A549 (cell line): ENCODE measurements at regions not wholly inside any gene's neighbourhood (a gene's known extent, or its start where the extent isn't known, plus 50 kb on each side); places are given as distances from the start of the nearest gene placed in this dataset.

ENCODE experiments used
- JUNB ChIP-seq: fragments of >200 bp; sonication (Bioruptor Twin); formaldehyde crosslinking; IDR thresholded peaks from 2 replicates; pipeline ENCODE4 v1.6.1; 2016
- POLR2A ChIP-seq: IDR thresholded peaks from 2 replicates; pipeline ENCODE4 v1.6.1; 2012; ENCODE audit warnings: mild to moderate bottlenecking, low read length
- ZFP36 ChIP-seq: fragments of 450-650 bp; IDR thresholded peaks from 2 replicates; pipeline ENCODE4 v1.6.1; 2014; ENCODE audit warnings: borderline replicate concordance; ENCODE audit not compliant: partially characterized antibody
- TF ChIP-seq, protein P1 (sequence below): fragments of >200 bp; sonication (Bioruptor Twin); formaldehyde crosslinking; IDR thresholded peaks from 3 replicates; pipeline ENCODE4 v1.5.1; 2016

DNA sequence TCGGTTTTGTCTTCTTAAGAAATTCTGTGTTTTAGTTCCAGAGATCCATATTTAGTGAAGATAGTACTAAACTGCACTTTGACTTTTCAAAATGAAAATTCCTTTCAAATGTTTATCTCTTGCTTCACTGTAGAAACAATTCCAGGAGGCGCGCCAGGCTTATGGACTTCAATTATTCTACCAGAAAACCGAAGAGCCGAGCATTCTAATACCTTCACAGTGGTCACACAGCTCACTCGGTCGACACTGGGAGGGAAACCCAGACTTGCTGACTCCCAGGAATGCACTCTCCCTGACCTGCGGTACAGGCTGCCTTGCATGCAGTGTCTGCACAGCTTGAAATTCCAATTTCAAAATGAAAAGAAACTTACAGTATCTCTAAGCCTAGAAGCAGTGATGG lies 119.9 kb upstream of the PIEZO2 start:
- no peak for TF ChIP-seq JUNB
- no peak for TF ChIP-seq ZFP36
- TF ChIP-seq, protein P1, sequence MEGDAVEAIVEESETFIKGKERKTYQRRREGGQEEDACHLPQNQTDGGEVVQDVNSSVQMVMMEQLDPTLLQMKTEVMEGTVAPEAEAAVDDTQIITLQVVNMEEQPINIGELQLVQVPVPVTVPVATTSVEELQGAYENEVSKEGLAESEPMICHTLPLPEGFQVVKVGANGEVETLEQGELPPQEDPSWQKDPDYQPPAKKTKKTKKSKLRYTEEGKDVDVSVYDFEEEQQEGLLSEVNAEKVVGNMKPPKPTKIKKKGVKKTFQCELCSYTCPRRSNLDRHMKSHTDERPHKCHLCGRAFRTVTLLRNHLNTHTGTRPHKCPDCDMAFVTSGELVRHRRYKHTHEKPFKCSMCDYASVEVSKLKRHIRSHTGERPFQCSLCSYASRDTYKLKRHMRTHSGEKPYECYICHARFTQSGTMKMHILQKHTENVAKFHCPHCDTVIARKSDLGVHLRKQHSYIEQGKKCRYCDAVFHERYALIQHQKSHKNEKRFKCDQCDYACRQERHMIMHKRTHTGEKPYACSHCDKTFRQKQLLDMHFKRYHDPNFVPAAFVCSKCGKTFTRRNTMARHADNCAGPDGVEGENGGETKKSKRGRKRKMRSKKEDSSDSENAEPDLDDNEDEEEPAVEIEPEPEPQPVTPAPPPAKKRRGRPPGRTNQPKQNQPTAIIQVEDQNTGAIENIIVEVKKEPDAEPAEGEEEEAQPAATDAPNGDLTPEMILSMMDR: no peak
- no peak for TF ChIP-seq POLR2A
